Mammary epithelial cell (primary cell): ENCODE measurements at regions not wholly inside any gene's neighbourhood (a gene's known extent, or its start where the extent isn't known, plus 50 kb on each side); places are given as distances from the start of the nearest gene placed in this dataset.

Experiments
- EZH2 ChIP-seq: IDR thresholded peaks from 2 replicates; pipeline ENCODE4 v1.6.1; 2012; ENCODE audit warnings: low read length, inconsistent platforms, borderline replicate concordance
- TF ChIP-seq, protein P1 (sequence below), 2 donors: IDR thresholded peaks in 1 of 2; conservative IDR thresholded peaks in 1 of 2; 2 replicates each; pipeline ENCODE4 v1.5.1; 2011 to 2012; ENCODE audit warnings: inconsistent platforms in 2 of 2, low read length in 2 of 2, mild to moderate bottlenecking in 2 of 2, control low read depth in 1 of 2, low read depth in 1 of 2; ENCODE audit not compliant: insufficient read depth in 1 of 2; ENCODE audit errors: extremely low read depth in 1 of 2

- TF ChIP-seq, protein P1, sequence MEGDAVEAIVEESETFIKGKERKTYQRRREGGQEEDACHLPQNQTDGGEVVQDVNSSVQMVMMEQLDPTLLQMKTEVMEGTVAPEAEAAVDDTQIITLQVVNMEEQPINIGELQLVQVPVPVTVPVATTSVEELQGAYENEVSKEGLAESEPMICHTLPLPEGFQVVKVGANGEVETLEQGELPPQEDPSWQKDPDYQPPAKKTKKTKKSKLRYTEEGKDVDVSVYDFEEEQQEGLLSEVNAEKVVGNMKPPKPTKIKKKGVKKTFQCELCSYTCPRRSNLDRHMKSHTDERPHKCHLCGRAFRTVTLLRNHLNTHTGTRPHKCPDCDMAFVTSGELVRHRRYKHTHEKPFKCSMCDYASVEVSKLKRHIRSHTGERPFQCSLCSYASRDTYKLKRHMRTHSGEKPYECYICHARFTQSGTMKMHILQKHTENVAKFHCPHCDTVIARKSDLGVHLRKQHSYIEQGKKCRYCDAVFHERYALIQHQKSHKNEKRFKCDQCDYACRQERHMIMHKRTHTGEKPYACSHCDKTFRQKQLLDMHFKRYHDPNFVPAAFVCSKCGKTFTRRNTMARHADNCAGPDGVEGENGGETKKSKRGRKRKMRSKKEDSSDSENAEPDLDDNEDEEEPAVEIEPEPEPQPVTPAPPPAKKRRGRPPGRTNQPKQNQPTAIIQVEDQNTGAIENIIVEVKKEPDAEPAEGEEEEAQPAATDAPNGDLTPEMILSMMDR (conservative IDR thresholded peaks at IDR 0.05 in 1 of 2, IDR thresholded peaks at IDR 0.05 in 1 of 2; ENCODE audit: extremely low read depth in 1 of 2, insufficient read depth in 1 of 2, low read depth in 1 of 2, low read length in 2 of 2) = peak; percentile 34 to 53
- no peak for TF ChIP-seq EZH2
These were observed 80.9 kb upstream of the ARHGEF26 start for GRCh38 chr3:154040283-154040682.
